ENCODE measurements at regions not wholly inside any gene's neighbourhood (a gene's known extent, or its start where the extent isn't known, plus 50 kb on each side); places are given as distances from the start of the nearest gene placed in this dataset.

DNA sequence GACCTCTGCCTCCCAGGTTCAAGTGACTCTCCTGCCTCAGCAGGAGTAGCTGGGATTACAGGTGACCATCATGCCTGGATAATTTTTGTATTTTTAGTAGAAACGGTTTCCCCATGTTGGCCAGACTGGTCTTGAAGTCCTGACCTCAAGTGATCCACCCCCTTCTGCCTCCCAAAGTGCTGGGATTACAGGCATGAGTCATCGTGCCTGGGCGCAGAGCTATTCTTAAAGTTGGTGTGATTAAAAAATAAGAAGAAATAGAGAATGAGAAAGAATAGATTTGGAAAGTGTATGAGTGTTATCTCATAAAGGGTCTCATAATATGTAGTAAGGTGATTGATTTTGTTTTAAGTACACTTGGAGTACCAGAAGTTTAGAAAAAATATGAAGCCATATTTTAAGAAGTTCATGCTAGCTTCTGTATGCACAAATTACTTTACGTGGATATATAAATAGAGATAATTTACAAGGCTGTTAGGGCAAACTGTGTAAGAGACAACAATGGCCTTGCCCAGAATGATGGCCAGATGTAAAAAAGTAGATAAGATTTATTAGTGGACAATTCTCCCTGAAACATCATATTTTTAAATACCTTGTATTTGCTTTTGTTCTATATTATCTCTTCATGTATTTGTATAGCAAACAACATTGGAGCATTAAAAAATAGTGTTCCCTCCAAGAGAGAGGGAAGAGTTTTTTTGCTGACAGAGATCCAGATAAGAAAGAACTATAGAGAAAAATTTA is 1108.5 kb downstream of the SLC16A7 start:
- Histone ChIP-seq H3K4me3 (IDR thresholded peaks at IDR 0.05; ENCODE audit: insufficient read depth, low read depth, low read length) (no peak overlapping the region), H3K27ac (no peak overlapping the region), H3K4me2 (no peak overlapping the region), H3K27me3 (ENCODE audit: insufficient read depth, low read depth) (no peaks in the 10 kb centered on the region), H3K9ac (no peak overlapping the region), H4K20me1 (ENCODE audit: insufficient read depth) (no peaks in the 10 kb centered on the region), H3K4me1 (ENCODE audit: low read depth, poor library complexity, severe bottlenecking) (no peaks in the 10 kb centered on the region), H3K79me2 (ENCODE audit: insufficient read depth, low read depth) (no peaks in the 10 kb centered on the region), H3K36me3 (ENCODE audit: insufficient read depth) (no peaks in the 10 kb centered on the region), H2AFZ (ENCODE audit: low read depth) (no peak overlapping the region)
- TF ChIP-seq, protein P1, sequence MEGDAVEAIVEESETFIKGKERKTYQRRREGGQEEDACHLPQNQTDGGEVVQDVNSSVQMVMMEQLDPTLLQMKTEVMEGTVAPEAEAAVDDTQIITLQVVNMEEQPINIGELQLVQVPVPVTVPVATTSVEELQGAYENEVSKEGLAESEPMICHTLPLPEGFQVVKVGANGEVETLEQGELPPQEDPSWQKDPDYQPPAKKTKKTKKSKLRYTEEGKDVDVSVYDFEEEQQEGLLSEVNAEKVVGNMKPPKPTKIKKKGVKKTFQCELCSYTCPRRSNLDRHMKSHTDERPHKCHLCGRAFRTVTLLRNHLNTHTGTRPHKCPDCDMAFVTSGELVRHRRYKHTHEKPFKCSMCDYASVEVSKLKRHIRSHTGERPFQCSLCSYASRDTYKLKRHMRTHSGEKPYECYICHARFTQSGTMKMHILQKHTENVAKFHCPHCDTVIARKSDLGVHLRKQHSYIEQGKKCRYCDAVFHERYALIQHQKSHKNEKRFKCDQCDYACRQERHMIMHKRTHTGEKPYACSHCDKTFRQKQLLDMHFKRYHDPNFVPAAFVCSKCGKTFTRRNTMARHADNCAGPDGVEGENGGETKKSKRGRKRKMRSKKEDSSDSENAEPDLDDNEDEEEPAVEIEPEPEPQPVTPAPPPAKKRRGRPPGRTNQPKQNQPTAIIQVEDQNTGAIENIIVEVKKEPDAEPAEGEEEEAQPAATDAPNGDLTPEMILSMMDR (conservative IDR thresholded peaks at IDR 0.05; ENCODE audit: low read depth, low read length): no peak

- Histone ChIP-seq H3K79me2 (ENCODE audit: insufficient read depth, low read depth) (no peaks in the 10 kb centered on the region), H3K4me1 (ENCODE audit: low read depth, poor library complexity, severe bottlenecking) (no peaks in the 10 kb centered on the region), H3K27ac (no peak overlapping the region), H3K9ac (no peak overlapping the region), H3K4me2 (no peak overlapping the region), H2AFZ (ENCODE audit: low read depth) (no peak overlapping the region), H3K4me3 (IDR thresholded peaks at IDR 0.05; ENCODE audit: insufficient read depth, low read depth, low read length) (no peak overlapping the region), H3K27me3 (ENCODE audit: insufficient read depth, low read depth) (no peaks in the 10 kb centered on the region), H3K36me3 (ENCODE audit: insufficient read depth) (no peaks in the 10 kb centered on the region), H4K20me1 (ENCODE audit: insufficient read depth) (no peaks in the 10 kb centered on the region)
- TF ChIP-seq, protein P1 (conservative IDR thresholded peaks at IDR 0.05; ENCODE audit: low read depth, low read length): no peak
These were observed 1114.4 kb downstream of the SLC16A7 start for GRCh38 chr12:60710246-60710645.

GRCh38 chr12:60714141-60714900 is 1118.5 kb downstream of the SLC16A7 start:
- no peak overlapping the region for H2AFZ ChIP-seq (ENCODE audit: low read depth)
- TF ChIP-seq, protein P1 (conservative IDR thresholded peaks at IDR 0.05; ENCODE audit: low read depth, low read length): no peak
- H3K27ac ChIP-seq: no peak overlapping the region
- H3K79me2 ChIP-seq (ENCODE audit: insufficient read depth, low read depth): no peaks in the 10 kb centered on the region
- no peaks in the 10 kb centered on the region for H3K4me1 ChIP-seq (ENCODE audit: low read depth, poor library complexity, severe bottlenecking)
- H3K4me3 ChIP-seq (IDR thresholded peaks at IDR 0.05; ENCODE audit: insufficient read depth, low read depth, low read length): no peak overlapping the region
- H3K36me3 ChIP-seq (ENCODE audit: insufficient read depth): no peaks in the 10 kb centered on the region
- H3K9ac ChIP-seq: no peak overlapping the region
- no peaks in the 10 kb centered on the region for H4K20me1 ChIP-seq (ENCODE audit: insufficient read depth)
- H3K27me3 ChIP-seq (ENCODE audit: insufficient read depth, low read depth): no peaks in the 10 kb centered on the region
- no peak overlapping the region for H3K4me2 ChIP-seq

GRCh38 chr12:60724475-60724874 is 1128.6 kb downstream of the SLC16A7 start:
- Histone ChIP-seq H3K36me3 (ENCODE audit: insufficient read depth) (no peaks in the 10 kb centered on the region), H3K4me3 (IDR thresholded peaks at IDR 0.05; ENCODE audit: insufficient read depth, low read depth, low read length) (no peak overlapping the region), H3K9ac (no peak overlapping the region), H3K27ac (no peak overlapping the region), H3K4me2 (no peak overlapping the region; the same call in 1 of the 2 replicates), H4K20me1 (ENCODE audit: insufficient read depth) (no peaks in the 10 kb centered on the region), H3K4me1 (ENCODE audit: low read depth, poor library complexity, severe bottlenecking) (peaks cover 11% of the 10 kb centered on the region), H2AFZ (ENCODE audit: low read depth) (no peak overlapping the region), H3K79me2 (ENCODE audit: insufficient read depth, low read depth) (no peaks in the 10 kb centered on the region), H3K27me3 (ENCODE audit: insufficient read depth, low read depth) (no peaks in the 10 kb centered on the region)
- TF ChIP-seq, protein P1 (conservative IDR thresholded peaks at IDR 0.05; ENCODE audit: low read depth, low read length): no peak
